Hippocampal formation (tissue), 2 donors: ENCODE measurements at regions not wholly inside any gene's neighbourhood (a gene's known extent, or its start where the extent isn't known, plus 50 kb on each side); places are given as distances from the start of the nearest gene placed in this dataset.
"Not testable (repeated sequence)": the region's sequence is repeated elsewhere in the genome, so short reads cannot be mapped to it uniquely, and the experiment has no call there.

Source experiments
- DNase-seq, 2 donors: peaks; one replicate each; lab custom pipeline; 2025; lab: John Stamatoyannopoulos, UW

DNA sequence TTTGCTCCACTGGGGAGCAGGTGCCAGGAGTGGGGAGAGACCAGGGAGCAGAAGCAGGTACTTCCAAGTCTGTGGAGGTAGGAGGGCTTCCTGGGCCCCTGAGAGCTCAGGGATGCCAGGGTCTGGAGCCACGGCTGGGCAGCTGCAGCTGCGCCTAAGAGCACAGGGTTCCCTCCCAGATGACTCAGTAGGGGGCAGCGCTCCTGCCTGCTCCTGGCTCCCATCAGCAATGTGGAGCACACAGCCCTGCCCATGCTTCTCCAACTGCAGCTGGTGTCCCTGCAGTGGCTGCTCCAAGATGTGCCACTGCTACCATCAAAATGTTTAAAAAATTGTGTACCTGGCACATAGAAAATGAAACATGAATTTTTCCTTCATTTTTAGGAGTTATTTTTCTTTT is 1028.2 kb downstream of the PCDH7 start:
- DNase-seq, result no peak

DNA sequence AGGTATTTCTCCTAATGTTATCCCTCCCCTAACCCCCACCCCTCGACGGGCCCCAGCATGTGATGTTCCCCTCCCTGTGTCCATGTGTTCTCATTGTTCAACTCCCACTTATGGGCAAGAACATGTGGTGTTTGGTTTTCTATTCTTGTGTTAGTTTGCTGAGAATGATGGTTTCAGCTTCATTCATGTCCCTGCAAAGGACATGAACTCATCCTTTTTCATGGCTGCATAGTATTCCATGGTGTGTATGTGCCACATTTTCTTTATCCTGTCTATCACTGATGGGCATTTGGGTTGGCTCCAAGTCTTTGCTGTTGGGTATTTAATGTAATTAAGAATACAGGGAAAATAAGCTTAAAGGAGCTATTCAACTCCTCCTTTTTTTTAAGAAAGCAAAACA is 1030.4 kb downstream of the PCDH7 start:
- not testable (repeated sequence) for DNase-seq

DNA sequence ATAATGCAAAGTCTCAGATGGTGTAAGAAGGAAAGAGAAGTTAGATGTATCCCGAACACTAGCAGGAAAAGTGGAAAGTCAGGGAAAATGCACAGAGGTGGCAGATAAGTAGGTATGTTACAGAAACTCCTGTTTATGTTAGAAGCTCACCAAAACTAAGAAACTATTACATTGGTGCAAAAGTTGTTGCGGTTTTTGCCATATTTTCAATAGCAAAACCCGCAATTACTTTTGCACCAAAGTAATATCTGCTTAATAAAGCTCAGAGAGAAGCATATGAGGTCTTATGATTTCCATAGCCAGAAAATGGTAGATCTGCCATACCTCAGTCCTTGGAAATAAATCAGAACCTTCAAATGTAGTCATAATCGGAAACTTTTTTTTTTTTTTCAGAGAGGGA is 1035.6 kb downstream of the PCDH7 start:
- DNase-seq, result no peak

DNA sequence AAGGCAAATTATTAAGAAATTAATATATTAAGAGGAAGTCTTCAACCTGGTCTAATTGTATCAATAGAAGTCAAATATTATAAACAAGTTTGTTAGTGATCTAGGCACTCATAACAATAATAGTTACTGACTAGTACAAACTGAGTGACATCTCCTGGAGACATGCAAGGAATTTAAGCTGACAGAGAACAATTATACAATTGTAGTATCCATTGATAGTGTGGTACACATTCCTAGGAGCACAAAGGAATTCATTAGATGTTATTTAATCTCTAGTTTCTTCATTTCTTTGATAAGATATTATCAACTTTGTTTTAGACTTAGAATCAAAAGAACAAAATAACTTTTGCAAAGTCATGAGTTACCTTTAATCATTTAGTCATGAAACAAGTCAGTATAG is 1048.6 kb downstream of the PCDH7 start:
- DNase-seq, result no peak

DNA sequence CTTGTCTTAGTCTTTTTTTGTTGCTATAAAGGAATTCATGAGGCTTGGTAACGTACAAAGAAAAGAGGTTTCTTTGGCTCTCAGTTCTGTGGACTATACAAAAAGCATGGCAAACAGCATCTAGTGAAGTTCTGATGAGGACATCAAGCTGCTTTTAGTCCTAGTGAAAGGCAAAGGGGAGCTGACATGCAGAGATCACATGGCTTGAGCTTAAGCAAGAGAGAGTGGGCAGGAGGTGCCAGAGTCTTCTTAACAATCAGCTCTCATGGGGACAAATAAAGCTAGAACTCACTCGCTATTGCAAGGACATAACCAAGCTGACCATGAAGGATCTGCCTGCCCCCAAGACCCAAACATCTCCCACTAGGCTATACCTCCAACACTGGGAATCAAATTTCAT is 1063.1 kb downstream of the PCDH7 start:
- DNase-seq, result no peak

DNA sequence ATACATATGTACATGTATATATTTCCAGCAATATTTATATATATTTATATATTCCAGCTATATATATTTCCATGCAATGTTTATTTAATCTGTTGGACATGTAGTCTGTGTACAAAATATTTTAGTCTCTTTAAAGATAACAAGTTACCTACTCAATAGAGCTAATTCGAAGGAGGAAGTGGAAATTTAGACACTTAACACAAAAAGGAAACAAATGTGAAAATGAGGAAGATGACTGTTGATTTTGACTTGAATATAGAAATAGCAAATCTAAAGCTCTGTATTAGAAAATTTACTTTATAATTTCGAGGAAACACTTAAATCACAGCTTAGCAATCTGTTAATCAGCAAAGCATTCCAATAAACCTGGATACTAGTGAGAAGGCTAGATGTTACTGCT is 1064.4 kb downstream of the PCDH7 start:
- DNase-seq, result no peak

DNA sequence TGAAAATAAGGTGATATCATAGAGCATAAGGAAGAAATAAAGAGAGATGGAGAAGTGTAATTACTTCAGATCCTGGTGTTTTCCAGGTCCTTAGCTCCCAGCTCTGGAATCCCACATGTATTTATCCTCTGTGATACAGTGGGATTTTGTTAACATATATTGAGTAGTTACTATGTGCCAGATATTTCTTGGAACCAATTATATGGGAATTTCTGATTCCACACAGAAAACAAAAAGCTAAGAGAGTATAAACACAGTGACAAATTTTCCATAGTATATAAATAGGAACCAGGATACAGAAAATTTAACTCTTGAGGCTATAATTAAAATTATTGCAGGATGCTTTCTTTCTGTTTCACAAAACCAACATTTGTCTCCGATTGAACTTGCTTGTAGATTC is 1067.5 kb downstream of the PCDH7 start:
- no peak for DNase-seq

DNA sequence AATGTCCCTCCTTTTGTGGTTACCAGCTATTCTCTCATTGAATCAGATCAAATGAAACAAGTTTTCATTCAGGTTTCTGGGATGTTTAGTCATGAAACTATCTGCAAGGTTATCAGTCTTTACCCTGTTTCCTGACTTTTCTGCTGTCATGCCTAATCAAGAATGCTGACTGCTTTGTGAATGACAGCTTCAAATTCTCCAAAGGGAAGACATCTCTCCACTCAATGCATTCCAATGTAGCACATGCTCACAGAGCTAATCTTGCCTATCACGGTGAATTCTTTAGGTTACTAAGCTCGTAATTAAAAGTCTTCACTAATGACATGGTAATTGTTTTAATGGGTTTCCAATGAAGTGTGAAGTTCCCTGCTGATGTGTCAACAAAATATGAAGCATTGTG is 1068.5 kb downstream of the PCDH7 start:
- DNase-seq, result no peak

DNA sequence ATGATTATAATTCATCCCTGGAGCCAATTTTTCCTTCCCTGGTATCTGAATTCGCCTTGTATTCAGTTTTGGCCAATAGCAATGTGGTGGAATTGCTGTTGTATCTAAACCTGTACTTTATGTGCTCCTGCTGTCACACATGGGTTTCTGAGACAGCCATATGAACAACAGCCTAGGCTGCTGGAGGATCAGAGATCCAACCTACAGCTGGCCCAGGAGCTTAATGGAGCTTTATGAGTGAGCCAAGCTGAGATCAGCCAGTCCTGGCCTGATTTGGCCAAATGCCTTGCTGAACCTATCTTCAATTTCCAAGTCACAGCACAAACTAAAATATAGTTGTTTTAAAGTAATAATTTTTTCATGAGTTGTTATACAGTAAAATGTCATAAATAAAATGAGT is 1071.5 kb downstream of the PCDH7 start:
- DNase-seq, result no peak

DNA sequence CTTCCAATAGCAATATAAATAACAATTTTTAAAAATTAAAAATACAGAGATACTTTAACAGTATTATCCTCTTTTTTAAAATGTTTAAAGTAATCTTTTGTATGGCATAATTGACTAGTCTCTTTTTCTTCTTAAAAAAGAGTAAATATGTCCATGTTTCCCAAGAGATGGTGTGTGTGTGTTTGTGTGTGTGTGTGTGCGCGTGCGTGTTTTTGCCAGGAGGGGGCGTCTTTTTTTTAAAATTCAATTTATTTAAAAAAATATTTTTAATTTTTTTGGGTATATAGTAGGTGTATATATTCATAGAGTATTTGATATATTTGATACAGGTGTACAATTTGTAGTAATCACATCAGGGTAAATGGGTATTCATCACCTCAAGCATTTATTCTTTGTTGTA is 1073.7 kb downstream of the PCDH7 start:
- DNase-seq, result no peak

DNA sequence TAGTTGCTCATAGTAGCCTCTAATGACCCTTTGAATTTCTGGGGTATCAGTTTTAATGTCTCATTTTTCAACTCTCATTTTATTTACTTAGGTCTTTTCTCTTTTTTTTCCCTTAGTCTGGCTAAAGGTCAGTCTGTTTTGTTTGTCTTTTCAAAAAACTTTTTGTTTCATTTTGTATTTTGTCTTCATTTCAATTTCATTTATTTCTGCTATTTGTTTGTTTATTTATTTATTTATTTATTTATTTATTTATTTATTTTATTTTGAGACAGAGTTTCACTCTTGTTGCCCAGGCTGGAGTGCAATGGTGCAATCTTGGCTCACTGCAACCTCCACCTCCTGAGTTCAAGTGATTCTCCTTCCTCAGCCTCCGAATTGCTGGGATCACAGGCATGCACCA is 1076.9 kb downstream of the PCDH7 start:
- DNase-seq, result not testable (repeated sequence)

DNA sequence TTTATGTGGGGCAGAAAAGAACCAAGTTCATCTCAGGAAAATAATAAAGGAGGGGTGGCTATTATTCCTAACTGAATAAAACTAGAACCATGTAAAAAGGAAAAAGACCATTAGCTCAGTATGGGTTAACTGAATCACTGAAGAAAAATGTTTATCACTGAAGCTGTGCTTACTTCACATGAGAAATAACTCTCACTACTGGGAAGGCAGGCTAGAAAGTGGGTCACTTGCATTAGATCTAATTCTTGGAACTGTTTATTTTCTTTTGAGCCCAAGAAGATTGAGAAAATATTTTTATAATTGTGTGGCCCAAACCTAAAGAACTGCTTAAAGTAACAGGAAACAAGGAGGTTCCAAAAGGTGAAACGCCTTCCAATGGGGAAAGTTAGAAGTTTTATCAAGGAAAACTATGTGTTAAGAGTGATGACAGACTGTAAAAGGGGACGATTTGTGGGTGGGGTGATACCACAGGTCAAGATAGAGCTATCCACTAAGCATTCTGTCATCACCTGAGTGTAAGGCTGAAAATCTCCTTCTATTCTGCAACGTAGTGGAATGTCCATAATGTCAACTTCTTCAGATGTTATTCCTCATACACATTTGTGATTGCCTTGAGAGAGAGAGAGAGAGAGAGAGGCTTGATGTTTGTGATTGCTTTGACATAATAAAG is 1083.5 kb downstream of the PCDH7 start:
- no peak for DNase-seq

DNA sequence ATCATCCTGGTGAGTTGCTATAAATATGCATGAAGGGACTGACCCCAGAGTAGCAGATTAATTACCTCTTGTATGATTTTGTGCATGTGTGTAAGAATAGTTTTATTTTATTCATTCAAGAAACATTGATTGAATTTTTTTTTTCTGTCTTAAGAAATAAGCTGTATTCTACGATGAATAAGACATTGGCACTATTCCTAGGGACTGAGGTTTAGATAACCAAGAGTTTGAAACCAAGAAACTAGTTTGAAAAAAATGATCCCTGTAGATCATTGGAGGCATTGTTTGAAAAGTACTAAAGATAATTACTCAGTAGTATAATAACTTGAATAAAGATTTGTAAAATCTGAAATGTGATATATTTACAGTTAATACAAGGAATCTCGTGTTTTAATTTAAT is 1086.9 kb downstream of the PCDH7 start:
- DNase-seq, result no peak

DNA sequence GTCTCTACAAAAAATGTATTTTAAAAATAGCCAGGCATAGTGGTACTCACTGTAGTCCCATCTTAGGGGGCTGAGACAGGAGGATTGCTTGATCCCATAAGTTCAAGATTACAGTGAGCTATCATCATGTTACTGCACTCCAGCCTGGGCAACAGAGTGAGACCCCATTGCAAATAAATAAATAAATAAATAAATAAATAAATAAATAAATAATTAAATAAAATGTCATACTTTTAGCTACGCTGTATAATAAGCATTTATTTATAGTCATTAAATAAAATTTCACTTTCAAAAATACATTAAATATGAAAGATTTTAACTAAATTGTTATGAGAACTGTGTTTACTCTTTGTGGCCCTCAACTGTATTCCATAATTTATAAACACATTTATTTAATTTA is 1124.2 kb downstream of the PCDH7 start:
- no peak for DNase-seq

DNA sequence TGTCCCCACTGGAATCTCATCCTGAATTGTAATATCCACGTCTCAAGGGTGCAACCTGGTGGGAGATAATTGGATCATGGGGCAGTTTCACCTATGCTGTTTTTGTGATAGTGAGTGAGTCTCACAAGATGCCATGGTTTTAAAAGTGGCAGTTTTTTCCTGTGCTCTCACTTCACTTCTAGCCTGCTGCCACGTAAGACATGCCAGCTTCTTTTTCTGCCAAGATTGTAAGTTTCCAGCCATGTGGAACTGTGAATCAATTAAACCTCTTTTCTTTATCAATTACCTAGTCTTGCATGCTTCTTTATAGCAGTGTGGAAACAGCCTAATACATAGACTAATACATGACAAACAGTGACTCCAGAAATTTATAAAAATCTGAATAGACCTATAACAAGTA is 1131.8 kb downstream of the PCDH7 start:
- DNase-seq, result no peak

DNA sequence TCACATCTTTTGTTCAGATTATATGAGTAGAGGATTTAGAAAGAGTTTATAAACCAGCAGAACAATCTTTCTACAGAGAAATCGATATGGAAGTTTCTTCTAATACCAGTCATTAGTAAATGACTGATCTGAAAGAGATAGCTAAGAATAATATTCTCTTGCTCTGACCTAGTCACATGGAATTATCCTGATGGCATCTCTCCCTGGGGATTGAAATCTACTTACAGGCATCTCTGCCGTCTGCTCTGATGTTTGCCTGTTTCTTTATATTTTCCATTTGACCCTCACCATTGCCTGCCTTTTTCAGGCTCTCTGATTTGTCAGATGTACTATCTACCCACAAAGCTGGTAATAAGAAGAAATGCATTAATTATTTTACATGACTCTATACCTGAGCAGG is 1157.3 kb downstream of the PCDH7 start:
- no peak for DNase-seq

DNA sequence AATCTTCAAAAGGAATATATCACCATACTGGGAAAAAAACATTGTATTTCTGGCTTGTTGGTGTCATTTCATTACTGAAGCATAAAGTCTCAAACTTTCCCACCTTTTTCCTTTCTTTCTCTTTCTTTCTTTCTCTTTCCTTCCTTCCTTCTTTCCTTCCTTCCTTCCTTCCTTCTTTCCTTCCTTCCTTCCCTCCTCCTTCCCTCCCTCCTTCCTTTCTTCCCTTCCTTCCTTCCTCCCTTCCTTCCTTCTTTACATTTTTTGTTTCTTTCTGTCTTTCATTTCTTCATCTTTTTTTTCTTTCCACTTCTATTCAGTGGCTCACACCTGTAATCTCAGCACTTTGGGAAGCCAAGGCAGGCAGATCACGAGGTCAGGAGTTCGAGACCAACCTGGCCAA is 1160.7 kb downstream of the PCDH7 start:
- DNase-seq, result not testable (repeated sequence)

DNA sequence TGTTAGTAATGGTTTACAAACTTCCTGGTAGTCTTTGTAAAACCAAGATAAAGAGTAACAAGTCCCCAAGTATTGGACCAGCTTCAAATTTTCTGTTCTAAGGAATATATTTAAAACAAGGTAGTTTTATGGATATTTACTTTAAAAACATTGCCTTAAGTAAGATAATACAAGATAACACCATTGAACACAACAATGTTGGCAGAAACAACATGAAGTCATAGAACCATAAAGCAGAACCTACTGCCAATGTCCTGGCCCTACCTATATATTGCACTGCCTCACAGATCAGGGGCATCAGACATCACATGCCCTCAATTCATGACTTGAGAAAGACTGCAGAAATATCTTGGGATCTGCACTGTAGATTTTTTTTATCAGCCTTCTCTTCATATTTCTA is 1176.2 kb downstream of the PCDH7 start:
- DNase-seq, result no peak

DNA sequence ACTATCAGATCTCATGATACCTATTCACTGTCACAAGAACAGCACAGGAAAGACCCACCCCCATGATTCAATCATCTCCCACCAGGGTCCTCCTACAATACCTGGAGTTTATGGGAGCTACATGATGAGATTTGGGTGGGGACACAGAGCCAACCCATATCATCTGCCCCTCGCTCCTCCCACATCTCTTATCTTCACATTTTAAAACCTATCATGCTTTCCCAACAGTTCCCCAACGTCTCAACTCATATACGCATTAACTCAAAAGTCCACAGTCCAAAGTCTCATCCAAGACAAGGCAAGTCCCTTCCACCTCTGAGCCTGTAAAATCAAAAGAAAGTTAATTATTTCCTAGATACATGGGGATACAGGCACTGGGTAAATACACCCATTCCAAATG is 1185.2 kb downstream of the PCDH7 start:
- no peak for DNase-seq

DNA sequence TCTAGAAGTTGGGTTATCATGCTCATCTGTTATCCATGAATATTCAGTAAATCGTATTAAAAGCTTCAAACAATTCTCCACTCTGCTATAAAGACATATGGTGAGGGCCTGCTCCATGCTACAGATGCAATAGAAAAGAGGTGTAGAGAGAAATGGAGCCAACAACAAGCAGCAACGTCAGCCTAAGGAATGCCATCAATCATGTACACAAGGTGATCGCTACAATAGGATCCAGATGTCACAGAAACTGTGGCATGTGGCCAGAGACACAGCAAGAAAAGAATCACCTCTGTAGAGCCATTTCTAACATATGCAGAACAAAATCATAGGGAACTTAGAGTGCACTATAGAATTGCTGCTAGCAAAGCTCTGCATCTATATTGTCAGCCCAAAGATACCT is 1188.1 kb downstream of the PCDH7 start:
- no peak for DNase-seq

DNA sequence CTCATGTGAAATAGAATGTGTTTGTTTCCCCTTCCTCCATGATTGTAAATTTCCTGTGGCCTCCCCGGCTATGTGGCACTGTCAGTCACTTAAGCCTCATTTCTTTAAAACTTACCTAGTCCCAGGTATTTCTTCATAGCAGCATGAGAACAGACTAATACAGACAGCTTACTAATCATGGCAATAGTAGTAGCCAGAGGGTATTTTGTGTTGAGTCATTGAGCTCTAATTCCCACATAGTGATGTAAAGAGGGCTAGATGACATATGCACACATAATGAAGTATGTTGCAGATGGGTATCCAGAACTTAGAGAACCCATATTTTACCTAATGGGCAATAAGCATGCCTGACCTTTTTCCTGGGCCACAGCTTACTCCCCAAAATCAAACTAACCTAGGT is 1197.2 kb downstream of the PCDH7 start:
- no peak for DNase-seq

DNA sequence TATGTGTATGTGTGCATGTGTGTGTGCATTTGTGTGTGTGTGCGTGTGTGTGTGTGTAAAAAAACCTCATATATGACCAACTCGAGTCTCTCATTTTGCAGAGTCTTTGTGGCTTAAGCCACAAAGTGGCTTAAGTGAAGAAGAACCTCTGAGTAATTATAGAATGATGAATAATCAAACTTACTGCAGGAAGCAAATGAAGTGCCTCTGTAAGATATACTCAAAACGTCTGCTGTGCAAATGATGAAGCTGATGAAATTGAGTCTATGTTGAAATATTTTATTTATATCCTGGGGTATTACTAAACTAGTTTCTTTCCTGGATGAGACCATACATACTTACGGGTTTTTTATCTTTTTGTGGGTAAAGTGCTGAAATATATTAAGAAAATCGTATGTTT is 1198.7 kb downstream of the PCDH7 start:
- DNase-seq, result no peak

DNA sequence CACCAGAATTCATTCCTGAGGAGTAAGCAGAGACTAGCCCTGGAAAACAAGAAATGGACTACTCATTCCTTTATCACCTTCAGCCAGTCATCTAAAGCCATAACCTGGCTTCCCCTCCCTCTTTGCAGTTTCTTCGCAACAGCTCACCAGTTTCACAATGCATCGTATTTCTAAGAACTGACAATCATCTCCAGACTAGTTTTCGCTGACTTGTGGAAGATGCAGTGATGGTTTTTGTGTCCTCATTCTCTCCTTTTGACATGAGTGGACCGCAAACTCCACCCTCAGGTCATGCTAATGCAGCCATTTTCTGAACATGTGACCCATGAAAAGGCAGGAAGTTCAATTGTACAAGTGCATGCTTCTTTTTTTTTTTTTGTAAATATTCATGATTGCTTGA is 1203.5 kb downstream of the PCDH7 start:
- DNase-seq, result no peak

DNA sequence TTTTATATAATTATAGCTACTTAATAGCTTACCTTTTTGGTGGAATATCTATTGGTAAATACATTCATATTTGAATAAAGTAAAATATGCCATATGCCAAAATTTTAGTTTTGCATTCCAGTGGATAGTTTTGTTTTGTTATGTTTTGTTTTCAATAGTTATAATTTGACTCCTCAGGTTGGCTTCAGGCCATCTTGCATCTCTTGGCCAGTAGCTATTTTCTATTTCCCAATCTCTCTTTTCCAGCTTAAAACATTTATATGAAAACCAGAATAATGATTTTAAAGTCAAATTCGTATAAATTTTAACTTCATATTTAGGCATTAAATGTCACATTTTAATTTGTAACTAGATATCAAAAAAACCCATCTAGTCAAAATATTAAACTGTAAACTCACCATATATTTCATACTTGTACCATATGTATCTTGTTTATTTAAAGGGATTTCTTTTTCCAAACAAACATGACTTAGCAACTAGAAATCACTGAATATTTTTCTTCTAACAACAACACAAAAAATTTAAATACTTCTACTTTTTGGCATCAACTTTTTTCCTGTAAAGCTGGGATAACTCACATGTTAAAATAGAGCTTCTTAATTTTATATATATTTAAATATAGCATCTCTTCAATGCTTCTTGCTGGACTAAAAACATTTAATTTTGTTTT is 1209.6 kb downstream of the PCDH7 start:
- no peak for DNase-seq
